ENCODE measurements at regions not wholly inside any gene's neighbourhood (a gene's known extent, or its start where the extent isn't known, plus 50 kb on each side); places are given as distances from the start of the nearest gene placed in this dataset.
"Not testable (repeated sequence)": the region's sequence is repeated elsewhere in the genome, so short reads cannot be mapped to it uniquely, and the experiment has no call there.

GRCh38 chr2:144124882-144125281 is 395.0 kb downstream of the ZEB2 start:
- Histone ChIP-seq H3K27ac (no peak overlapping the region), H3K36me3 (no peaks in the 10 kb centered on the region), H3K4me3 (no peak overlapping the region), H3K4me1 (replicated peaks) (no peaks in the 10 kb centered on the region), H3K27me3 (replicated peaks) (no peaks in the 10 kb centered on the region), H3K9me3 (replicated peaks) (no peaks in the 10 kb centered on the region)
- DNase-seq (ENCODE audit: low read depth in 1 of 2, low spot score in 2 of 2): no peak

- DNase-seq (ENCODE audit: low read depth in 1 of 2, low spot score in 2 of 2): no peak
- H3K4me1 ChIP-seq (replicated peaks): no peaks in the 10 kb centered on the region; the same call in 1 of the 2 replicates
- H3K4me3 ChIP-seq: no peak overlapping the region
- no peaks in the 10 kb centered on the region for H3K9me3 ChIP-seq (replicated peaks)
- no peaks in the 10 kb centered on the region for H3K36me3 ChIP-seq
- H3K27ac ChIP-seq: no peak overlapping the region
- no peaks in the 10 kb centered on the region for H3K27me3 ChIP-seq (replicated peaks)
Observed at GRCh38 chr2:144120487-144120886, 399.4 kb downstream of the ZEB2 start.

GRCh38 chr2:144117086-144117485 is 402.8 kb downstream of the ZEB2 start:
- H3K36me3 ChIP-seq: no peaks in the 10 kb centered on the region
- H3K27ac ChIP-seq: no peak overlapping the region
- peaks cover 4% of the 10 kb centered on the region; the same call in 1 of the 2 replicates for H3K4me1 ChIP-seq (replicated peaks)
- no peaks in the 10 kb centered on the region for H3K27me3 ChIP-seq (replicated peaks)
- H3K4me3 ChIP-seq: no peak overlapping the region
- DNase-seq (ENCODE audit: low read depth in 1 of 2, low spot score in 2 of 2): no peak
- H3K9me3 ChIP-seq (replicated peaks): no peaks in the 10 kb centered on the region

GRCh38 chr2:144115739-144116291 is 404.1 kb downstream of the ZEB2 start:
- H3K4me3 ChIP-seq: no peak overlapping the region
- H3K36me3 ChIP-seq: no peaks in the 10 kb centered on the region
- no peaks in the 10 kb centered on the region for H3K27me3 ChIP-seq (replicated peaks)
- H3K27ac ChIP-seq: no peak overlapping the region
- no peak for DNase-seq (ENCODE audit: low read depth in 1 of 2, low spot score in 2 of 2)
- no peaks in the 10 kb centered on the region for H3K9me3 ChIP-seq (replicated peaks)
- peaks cover 9% of the 10 kb centered on the region; the same call in 1 of the 2 replicates for H3K4me1 ChIP-seq (replicated peaks)

GRCh38 chr2:144114760-144115159 is 405.2 kb downstream of the ZEB2 start:
- no peak overlapping the region for H3K27ac ChIP-seq
- DNase-seq (ENCODE audit: low read depth in 1 of 2, low spot score in 2 of 2): no peak

GRCh38 chr2:144111437-144111836 is 408.5 kb downstream of the ZEB2 start:
- Histone ChIP-seq H3K27me3 (replicated peaks) (no peaks in the 10 kb centered on the region), H3K4me3 (no peak overlapping the region), H3K27ac (no peak overlapping the region), H3K36me3 (no peaks in the 10 kb centered on the region), H3K4me1 (replicated peaks) (peaks cover 9% of the 10 kb centered on the region; the same call in 1 of the 2 replicates), H3K9me3 (replicated peaks) (no peaks in the 10 kb centered on the region)
- DNase-seq (ENCODE audit: low read depth in 1 of 2, low spot score in 2 of 2): peak in 1 of 2 experiments; percentile 25

More at GRCh38 chr2:144114760-144115159, 405.2 kb downstream of the ZEB2 start:
- Histone ChIP-seq H3K27me3 (replicated peaks) (no peaks in the 10 kb centered on the region), H3K4me3 (no peak overlapping the region), H3K9me3 (replicated peaks) (no peaks in the 10 kb centered on the region), H3K4me1 (replicated peaks) (peaks cover 9% of the 10 kb centered on the region; the same call in 1 of the 2 replicates), H3K36me3 (no peaks in the 10 kb centered on the region)

GRCh38 chr2:144106104-144106503 is 413.8 kb downstream of the ZEB2 start:
- not testable (repeated sequence) for H3K4me3 ChIP-seq; H3K27ac ChIP-seq; H3K4me1 ChIP-seq (replicated peaks); DNase-seq (ENCODE audit: low read depth in 1 of 2, low spot score in 2 of 2); H3K36me3 ChIP-seq; H3K9me3 ChIP-seq (replicated peaks); H3K27me3 ChIP-seq (replicated peaks)

GRCh38 chr2:144102386-144102785 is 417.5 kb downstream of the ZEB2 start:
- peaks cover 21% of the 10 kb centered on the region for H3K4me1 ChIP-seq (replicated peaks)
- H3K9me3 ChIP-seq (replicated peaks): no peaks in the 10 kb centered on the region
- H3K27me3 ChIP-seq (replicated peaks): no peaks in the 10 kb centered on the region
- H3K27ac ChIP-seq: no peak overlapping the region
- no peak for DNase-seq (ENCODE audit: low read depth in 1 of 2, low spot score in 2 of 2)
- H3K36me3 ChIP-seq: no peaks in the 10 kb centered on the region
- no peak overlapping the region for H3K4me3 ChIP-seq

- Histone ChIP-seq H3K27ac (peak overlapping the region; percentile 34), H3K4me3 (no peak overlapping the region), H3K36me3 (no peaks in the 10 kb centered on the region), H3K4me1 (replicated peaks) (peaks cover 35% of the 10 kb centered on the region), H3K27me3 (replicated peaks) (no peaks in the 10 kb centered on the region), H3K9me3 (replicated peaks) (no peaks in the 10 kb centered on the region)
- DNase-seq (ENCODE audit: low read depth in 1 of 2, low spot score in 2 of 2): peak; percentile 51 to 77
Observed at GRCh38 chr2:144099780-144100377, 420.0 kb downstream of the ZEB2 start.

GRCh38 chr2:144099340-144099739 is 420.6 kb downstream of the ZEB2 start:
- Histone ChIP-seq H3K27ac (no peak overlapping the region), H3K4me3 (no peak overlapping the region), H3K36me3 (no peaks in the 10 kb centered on the region), H3K4me1 (replicated peaks) (peaks cover 35% of the 10 kb centered on the region), H3K9me3 (replicated peaks) (no peaks in the 10 kb centered on the region), H3K27me3 (replicated peaks) (no peaks in the 10 kb centered on the region)
- DNase-seq (ENCODE audit: low read depth in 1 of 2, low spot score in 2 of 2): no peak

GRCh38 chr2:144097440-144098225 is 422.3 kb downstream of the ZEB2 start:
- no peak for DNase-seq (ENCODE audit: low read depth in 1 of 2, low spot score in 2 of 2)
- no peak overlapping the region for H3K4me3 ChIP-seq
- H3K4me1 ChIP-seq (replicated peaks): peaks cover 35% of the 10 kb centered on the region
- no peaks in the 10 kb centered on the region for H3K9me3 ChIP-seq (replicated peaks)
- H3K36me3 ChIP-seq: no peaks in the 10 kb centered on the region
- no peaks in the 10 kb centered on the region for H3K27me3 ChIP-seq (replicated peaks)
- no peak overlapping the region for H3K27ac ChIP-seq

- Histone ChIP-seq H3K27me3 (replicated peaks) (no peaks in the 10 kb centered on the region), H3K36me3 (no peaks in the 10 kb centered on the region), H3K9me3 (replicated peaks) (no peaks in the 10 kb centered on the region), H3K4me3 (no peak overlapping the region), H3K4me1 (replicated peaks) (peaks cover 35% of the 10 kb centered on the region), H3K27ac (peak overlapping the region; percentile 6)
- peak; percentile 56 to 74 for DNase-seq (ENCODE audit: low read depth in 1 of 2, low spot score in 2 of 2)
Observed at GRCh38 chr2:144096531-144096930, 423.4 kb downstream of the ZEB2 start.

GRCh38 chr2:144094408-144095151 is 425.3 kb downstream of the ZEB2 start:
- H3K4me3 ChIP-seq: no peak overlapping the region
- no peaks in the 10 kb centered on the region for H3K9me3 ChIP-seq (replicated peaks)
- H3K27me3 ChIP-seq (replicated peaks): no peaks in the 10 kb centered on the region
- peaks cover 25% of the 10 kb centered on the region for H3K4me1 ChIP-seq (replicated peaks)
- no peaks in the 10 kb centered on the region for H3K36me3 ChIP-seq
- DNase-seq (ENCODE audit: low read depth in 1 of 2, low spot score in 2 of 2): no peak
- no peak overlapping the region for H3K27ac ChIP-seq

GRCh38 chr2:144091622-144092021 is 428.3 kb downstream of the ZEB2 start:
- H3K9me3 ChIP-seq (replicated peaks): no peaks in the 10 kb centered on the region
- no peak overlapping the region for H3K27ac ChIP-seq
- DNase-seq (ENCODE audit: low read depth in 1 of 2, low spot score in 2 of 2): no peak
- H3K4me1 ChIP-seq (replicated peaks): peaks cover 13% of the 10 kb centered on the region
- H3K27me3 ChIP-seq (replicated peaks): no peaks in the 10 kb centered on the region
- no peak overlapping the region for H3K4me3 ChIP-seq
- no peaks in the 10 kb centered on the region for H3K36me3 ChIP-seq

Measured in SJSA1 (cell line).